ENCODE measurements at regions not wholly inside any gene's neighbourhood (a gene's known extent, or its start where the extent isn't known, plus 50 kb on each side); places are given as distances from the start of the nearest gene placed in this dataset.

GRCh38 chr7:156240532-156240931 is 400.0 kb upstream of the RNF32 start:
- no peak for TF ChIP-seq CTCF (IDR thresholded peaks at IDR 0.05)
- TF ChIP-seq POLR2A (IDR thresholded peaks at IDR 0.05): no peak
- TF ChIP-seq POLR2AphosphoS5 (IDR thresholded peaks at IDR 0.05): no peak
